Uterus (tissue), 2 donors: ENCODE measurements at regions not wholly inside any gene's neighbourhood (a gene's known extent, or its start where the extent isn't known, plus 50 kb on each side); places are given as distances from the start of the nearest gene placed in this dataset.

ENCODE experiments used
- CTCF ChIP-seq, 4 experiments: fragments of 200-600 bp in 2 of 4; fragments of 450-650 bp in 2 of 4; sonication (generic) in 2 of 4; IDR thresholded peaks; one replicate each; pipeline ENCODE4 v1.5.1; 2016 to 2019; ENCODE audit warnings: antibody characterized with exemption in 4 of 4, mild to moderate bottlenecking in 2 of 4, moderate library complexity in 1 of 4
- POLR2A ChIP-seq, 2 donors: fragments of 450-650 bp; IDR thresholded peaks; one replicate each; pipeline ENCODE4 v1.6.1; 2016; ENCODE audit warnings: antibody characterized with exemption in 2 of 2, mild to moderate bottlenecking in 1 of 2, moderate library complexity in 1 of 2

- no peak for TF ChIP-seq CTCF (IDR thresholded peaks at IDR 0.05)
- no peak for TF ChIP-seq POLR2A (IDR thresholded peaks at IDR 0.05)
Measured at GRCh38 chr2:22656426-22656825, 728.6 kb upstream of the KLHL29 start.
